ENCODE measurements at regions not wholly inside any gene's neighbourhood (a gene's known extent, or its start where the extent isn't known, plus 50 kb on each side); places are given as distances from the start of the nearest gene placed in this dataset.
"Not testable (repeated sequence)": the region's sequence is repeated elsewhere in the genome, so short reads cannot be mapped to it uniquely, and the experiment has no call there.

DNA sequence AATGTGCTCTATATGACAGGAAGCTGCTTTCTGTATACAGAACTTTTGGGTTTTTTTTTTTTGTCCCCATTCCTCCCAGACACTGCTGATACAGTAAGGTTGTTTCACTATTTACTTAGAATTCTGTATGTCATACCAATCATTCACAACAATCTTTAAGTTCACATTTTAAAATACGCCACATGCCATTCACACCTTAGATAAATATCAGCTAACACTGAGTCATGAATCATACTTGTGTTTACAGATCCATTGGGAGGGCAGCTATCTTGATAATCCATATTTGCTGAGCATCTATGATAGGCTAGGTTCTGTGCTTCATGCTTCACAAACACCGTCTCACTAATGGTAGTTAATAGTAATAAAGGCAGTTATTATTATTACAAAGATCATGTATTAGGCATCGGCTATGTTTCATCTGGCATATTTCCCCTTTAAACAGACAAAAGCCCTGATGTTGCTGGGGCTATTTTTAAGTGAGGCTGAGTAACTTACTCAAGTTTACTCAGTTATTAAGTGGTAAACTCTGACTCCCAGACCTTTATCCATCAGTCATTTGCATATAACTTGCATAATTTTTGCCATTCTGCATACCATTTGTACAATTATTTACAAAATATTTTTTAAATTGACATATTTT lies 152.2 kb upstream of the HMHB1 start:
- DNase-seq = peak; percentile 28

GRCh38 chr5:143658956-143659355 lies 153.0 kb upstream of the HMHB1 start:
- DNase-seq = no peak

GRCh38 chr5:143657647-143658285 lies 154.2 kb upstream of the HMHB1 start:
- peak; percentile 88 for DNase-seq

DNA sequence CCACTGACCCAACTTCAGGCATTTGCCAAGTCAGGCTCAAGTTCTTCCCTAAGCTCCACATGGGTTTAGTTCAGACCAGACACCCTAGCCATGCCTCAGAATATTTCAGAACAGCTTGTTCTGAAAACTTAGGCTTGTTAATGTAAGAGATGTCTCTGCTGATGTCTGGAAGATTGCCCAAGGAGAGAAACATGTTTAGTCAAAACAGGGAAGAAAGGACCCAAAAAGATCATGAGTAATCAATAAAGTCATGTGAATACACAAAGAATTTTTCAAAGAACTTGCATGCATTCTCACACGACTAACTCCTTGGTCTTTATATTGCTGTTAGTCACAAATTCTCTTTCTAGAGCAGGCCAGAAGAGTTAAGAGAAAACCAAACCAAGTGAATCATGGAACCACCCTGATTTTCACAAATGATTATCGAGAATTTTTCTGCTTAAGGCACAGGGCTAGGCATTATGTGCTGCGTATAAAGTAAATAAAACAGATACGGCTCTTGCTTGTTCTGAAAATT lies 158.1 kb upstream of the HMHB1 start:
- DNase-seq = no peak

DNA sequence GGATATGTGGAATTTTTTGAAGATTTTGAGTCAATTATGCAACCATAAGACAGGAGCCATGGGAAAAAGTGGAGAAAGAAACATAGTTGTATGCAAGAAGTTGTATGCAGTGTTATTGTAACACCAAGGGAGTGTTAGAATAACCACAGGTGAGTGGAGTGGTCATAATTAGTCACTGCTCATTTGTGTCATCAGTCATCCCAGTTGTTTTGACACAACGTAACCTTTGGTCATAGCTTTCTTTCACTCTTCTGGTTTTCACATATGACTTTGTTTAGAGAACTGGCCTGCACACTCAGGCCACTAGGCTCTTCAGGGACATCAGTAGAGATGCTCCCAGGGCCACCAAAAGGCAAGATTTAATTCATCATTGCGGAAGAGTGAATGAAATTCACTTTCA lies 158.7 kb upstream of the HMHB1 start:
- DNase-seq = no peak

DNA sequence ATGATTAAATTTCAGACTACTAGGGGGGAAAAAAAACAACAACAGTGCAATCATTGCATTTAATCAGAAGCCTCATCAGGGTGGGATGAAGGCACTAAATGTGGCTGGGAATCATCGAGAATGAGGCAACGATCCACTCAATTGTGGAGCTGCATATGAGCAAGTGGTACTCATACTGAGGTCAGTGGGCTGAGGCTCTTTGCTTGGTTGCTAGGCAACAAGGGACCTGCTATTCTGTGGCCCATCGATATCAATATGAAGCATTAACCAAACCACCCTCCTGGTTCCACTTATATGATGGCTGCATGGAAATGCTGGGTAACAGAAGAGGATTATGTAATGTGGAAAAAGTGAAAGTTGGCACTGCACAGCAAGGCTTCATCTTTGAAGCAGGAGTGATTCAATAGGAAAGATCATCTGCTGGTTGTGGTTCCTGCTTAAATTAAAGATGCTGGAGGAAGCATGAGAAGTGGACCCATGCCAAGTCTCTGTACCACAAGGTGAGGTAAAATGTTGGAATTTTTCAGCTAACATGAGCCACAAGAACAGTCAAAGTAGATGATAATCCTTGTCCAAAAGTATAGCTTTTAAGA lies 159.8 kb upstream of the HMHB1 start:
- DNase-seq = peak; percentile 24

- DNase-seq = no peak
Observed at GRCh38 chr5:143649937-143650621, 161.9 kb upstream of the HMHB1 start.

DNA sequence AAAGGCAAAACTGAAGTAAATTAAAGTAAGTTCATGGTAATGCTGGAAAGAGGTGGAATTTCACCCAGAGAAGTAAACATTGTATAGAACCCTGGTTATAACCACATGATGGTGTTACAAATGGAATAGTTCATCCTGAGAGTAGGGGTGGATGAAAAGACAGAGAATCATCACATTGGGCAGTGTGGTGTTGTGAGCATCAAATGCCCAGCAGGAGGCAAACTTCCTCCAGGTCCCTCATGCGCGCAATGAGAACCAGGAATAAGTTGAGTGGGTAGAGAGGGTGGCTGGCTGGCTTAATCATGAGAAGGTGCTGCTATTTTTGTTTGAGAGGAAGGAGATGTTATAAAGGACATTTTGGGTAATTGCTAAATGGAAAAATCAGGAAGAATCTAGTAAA lies 163.3 kb upstream of the HMHB1 start:
- DNase-seq = no peak

- DNase-seq = peak; percentile 78
Observed at GRCh38 chr5:143646961-143647360, 165.0 kb upstream of the HMHB1 start.

DNA sequence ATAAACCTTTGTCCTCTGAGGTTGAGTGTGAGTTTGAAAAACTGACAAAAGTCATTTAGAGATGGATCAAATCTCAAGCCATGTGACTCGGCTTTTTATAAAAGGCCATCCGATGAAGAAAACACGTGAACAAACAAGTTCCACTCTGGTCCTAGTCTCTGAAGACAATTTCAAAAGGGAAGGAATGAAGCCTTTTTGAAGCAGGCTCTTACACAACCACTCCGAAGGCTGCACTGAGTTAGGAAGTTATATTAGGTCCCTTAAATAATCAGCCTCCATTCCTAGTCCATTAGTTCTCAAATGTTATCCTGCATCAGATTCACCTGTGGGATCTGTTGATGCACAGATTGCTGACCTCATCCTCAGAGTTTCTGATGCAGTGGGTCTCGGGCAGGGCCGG lies 166.6 kb upstream of the HMHB1 start:
- DNase-seq = no peak

- no peak for DNase-seq
Observed at GRCh38 chr5:143644727-143645126, 167.2 kb upstream of the HMHB1 start.

DNA sequence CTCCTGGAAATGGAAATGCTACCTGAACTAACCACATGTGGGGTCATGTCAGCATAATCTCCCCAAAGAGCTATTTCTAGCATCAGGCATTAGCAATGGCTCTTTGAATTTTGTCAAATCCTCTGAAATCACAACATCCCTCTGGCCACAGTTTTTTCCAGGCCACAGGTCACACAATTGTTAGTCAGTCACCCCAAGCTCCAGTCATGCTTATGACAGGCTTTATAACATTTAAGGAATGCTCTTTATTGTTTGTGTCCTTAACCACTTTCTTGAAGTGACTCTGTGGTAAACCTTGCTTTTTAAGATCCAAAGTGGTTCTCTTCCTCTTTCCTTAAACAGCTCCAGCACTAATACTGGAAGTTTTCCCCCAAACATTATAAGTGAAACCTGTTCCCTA lies 169.2 kb upstream of the HMHB1 start:
- no peak for DNase-seq

DNA sequence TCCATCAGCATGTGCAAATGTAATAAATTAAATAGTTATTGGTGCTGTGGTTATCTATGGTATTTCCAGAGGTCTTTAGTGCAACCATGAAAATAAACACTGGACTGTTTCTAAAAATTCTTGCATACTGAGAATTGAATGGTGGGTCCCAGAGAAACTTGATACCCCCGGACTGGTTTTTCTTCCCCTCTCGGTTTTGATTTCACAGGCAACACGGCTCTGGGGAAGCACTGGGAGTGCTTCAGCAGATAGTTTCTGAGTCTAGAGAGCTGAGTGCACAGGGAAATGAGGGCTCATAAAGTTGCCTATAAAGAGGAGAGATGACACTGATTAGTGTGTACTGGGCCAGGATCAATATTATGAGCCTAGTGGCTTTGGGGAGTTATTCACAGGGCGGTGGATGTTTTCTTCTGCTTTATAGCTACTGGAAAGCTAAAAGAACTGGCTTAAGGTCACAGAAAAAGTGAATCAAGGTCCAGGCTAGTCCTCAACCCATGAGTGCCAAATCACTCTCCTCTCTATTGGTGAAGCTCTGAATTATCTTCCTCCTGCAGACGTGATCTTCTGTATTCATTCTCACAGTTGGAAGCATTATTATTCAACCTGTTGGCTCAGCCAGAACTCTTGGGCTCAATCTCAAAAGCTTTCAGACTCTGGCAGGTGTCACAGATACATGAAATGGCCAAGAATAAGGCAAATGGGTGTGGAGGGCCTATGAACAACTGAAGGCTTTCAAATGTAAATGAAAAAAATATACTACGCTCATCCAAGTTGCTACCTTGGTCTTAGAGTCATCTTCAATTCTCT lies 170.2 kb upstream of the HMHB1 start:
- DNase-seq = no peak

- no peak for DNase-seq
Observed at GRCh38 chr5:143638654-143639053, 173.3 kb upstream of the HMHB1 start.

DNA sequence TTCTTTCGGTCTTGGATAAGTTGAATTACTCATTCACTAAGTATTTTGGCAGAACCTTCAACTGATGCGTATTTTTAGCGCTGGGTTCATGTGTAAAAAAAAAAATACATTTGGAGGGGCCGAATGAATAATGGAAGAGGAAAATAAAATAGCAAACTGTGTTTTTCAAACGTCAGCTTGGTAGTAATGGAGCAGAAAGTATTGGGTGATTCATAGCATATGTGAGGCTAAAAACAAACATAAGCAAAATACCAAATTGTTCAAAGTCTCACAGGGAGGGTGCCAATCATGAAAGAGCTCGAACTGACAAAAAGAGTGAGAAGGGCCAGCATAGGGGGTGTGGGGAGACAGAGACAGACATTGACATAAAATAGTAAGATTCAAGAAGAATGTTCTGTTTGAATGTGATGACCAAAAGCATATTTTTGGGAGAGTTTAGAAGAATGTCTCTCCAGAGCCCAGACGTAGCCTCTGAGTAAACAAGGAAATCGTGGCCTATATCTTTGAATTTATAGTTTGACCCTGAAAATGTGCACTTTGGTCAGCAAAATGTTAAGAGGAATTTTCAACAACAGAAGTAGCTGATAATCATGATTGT lies 174.9 kb upstream of the HMHB1 start:
- DNase-seq = no peak

DNA sequence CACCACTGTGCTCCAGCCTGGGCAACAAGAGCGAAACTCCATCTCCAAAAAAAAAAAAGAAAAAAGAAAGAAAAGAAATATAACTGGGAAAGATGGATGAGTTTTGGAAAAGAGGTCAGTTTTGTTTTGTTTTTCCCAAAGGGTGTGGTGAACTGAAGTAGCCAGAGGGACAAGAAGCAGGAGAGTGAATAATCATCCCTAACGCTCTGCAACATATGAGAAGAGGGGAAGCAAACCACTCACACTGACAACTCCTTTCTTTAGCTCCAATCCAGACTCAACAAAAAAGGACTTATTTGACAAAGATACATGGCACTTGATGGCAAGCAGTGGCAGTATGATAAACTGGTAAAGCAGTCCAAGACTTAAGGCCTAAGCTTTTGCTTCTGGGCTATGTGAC lies 176.1 kb upstream of the HMHB1 start:
- DNase-seq = no peak

- DNase-seq = no peak
Observed at GRCh38 chr5:143635146-143635752, 176.7 kb upstream of the HMHB1 start.

DNA sequence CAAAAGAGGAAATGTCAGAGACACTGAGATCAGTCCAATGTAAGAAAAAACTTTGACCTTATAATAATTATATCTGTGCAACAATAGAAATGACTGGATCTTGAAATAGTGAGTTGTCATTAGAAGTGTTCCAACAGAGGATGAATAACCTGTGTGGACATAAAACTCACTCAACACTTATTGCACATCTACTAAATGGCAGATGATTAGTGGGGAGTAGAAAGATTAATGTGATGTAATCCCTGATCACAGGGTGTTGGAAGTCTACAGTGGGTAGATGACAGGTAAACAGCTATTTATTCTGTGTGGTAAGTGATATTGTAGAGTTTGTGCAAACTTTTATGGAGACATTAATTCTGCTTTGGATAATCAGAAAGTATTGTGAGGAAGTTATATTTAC lies 177.3 kb upstream of the HMHB1 start:
- no peak for DNase-seq

GRCh38 chr5:143629871-143630659 lies 181.9 kb upstream of the HMHB1 start:
- no peak for DNase-seq

- not testable (repeated sequence) for DNase-seq
Observed at GRCh38 chr5:143625048-143625447, 186.9 kb upstream of the HMHB1 start.

GRCh38 chr5:143624465-143624864 lies 187.5 kb upstream of the HMHB1 start:
- no peak for DNase-seq

Measured in NCI-H748 treated with DMSO at 0.1 percent for 48 hours (cell line).